ENCODE measurements at regions not wholly inside any gene's neighbourhood (a gene's known extent, or its start where the extent isn't known, plus 50 kb on each side); places are given as distances from the start of the nearest gene placed in this dataset.

DNA sequence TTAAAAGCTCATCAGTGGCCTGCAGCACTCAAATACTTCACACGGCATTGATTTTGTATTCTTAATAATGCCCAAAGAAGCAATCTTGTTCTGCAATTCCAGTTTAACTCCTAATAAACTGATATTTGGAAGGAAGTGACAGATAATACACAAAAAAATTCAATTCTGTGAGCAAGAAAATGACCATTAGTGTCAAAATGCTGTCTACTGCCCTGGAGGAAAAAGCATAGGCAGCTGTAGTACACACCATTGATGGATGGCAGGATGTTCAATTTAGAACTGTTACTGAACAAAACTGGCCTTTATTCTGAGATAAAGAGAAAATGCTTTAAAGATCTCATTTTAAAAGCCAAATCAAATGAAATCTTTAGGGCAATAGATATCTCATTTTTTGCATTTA lies 251.3 kb upstream of the FMN2 start:
- no peak for DNase-seq

DNA sequence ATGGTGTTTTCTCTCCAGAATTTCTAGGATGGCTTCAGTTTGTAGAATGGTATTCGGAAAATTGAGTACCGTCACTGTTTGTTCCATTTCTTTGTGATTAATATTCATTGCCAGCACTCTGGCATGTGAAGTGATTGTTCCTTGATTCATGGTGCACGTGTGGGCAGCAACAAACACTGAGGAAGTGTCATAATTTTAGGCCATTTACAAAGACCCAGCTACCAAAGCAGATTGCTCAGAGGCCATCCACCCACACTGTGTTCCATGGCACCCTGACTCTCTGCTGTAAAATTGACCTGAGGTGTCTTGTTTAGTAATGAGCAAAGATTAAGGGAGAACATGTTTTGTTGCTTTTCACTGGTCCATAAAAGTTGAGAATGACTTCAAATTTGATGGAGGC lies 250.9 kb upstream of the FMN2 start:
- DNase-seq, result no peak

DNA sequence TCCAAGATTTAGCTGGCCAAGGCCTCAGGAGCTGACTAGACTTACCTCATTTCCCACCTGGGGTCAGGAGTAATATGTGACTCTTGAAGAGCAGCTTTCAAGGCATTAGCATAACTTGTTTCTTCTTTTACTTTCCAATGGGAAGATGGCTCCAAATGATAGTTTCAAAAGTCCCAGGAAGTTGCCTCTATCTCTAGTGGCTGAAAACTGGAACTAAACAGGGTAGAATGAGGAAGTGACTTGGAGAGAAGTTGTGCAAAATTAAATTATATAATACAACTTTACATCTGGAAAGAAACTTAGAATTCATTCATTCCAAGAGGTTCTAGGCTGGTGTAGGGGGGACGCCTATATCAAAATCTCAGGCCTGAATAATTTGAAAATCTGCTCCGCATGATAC lies 250.1 kb upstream of the FMN2 start:
- DNase-seq, result no peak

DNA sequence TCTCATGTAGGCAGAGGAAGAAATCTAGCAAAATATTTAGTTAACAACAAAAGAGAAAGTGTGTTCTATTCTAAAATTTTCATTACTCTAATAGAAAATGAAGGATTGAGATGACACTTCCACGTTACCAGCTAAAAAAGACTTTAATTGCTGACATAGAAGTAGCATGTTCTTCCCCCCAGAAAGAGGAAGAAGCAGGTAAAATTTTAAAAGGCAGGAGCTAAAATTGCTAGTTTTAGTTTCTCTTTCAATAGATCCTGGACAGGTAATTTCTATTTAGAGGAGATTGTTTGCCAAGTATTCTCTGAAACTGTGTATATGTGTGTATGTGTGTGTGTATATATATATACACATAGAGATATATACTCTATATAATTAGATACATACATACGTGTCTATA lies 248.1 kb upstream of the FMN2 start:
- DNase-seq, result no peak

DNA sequence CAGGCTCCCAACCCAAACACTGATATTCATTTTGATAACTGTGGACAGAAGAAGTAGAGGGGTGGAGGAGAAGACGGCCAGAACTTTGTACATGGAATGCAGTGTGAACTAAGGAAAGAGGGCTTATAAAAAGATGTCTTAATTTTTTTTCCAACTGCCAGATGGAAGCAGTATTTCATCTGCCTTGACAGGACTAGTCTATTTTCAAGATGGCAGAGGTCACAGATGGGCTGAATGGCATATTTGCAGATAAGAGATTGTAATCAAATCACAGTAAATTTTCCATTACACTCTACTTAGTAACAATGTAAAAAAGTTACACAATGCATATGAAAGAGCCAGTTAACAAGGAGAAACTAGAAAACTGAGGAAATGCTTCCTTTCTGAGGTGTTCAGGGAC lies 246.8 kb upstream of the FMN2 start:
- DNase-seq, result no peak

DNA sequence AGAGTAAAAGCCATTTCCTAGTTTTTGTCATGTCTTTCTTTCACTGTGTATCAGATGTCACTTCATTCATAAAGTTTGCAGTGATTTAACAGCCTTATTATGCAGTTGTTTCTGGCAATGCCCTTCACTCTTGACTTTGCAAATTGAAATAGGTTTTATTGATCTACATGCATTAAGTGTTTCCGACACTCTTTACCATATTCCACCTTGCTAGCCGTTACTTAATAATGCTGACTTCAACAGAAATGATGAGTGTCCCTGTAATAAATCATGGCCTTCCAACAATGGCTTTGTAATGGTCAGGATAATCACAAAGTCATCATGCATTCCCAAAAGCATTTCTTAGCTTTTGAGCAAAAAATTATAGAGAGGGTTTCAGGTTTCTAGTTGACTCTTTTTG lies 236.8 kb upstream of the FMN2 start:
- DNase-seq, result no peak

DNA sequence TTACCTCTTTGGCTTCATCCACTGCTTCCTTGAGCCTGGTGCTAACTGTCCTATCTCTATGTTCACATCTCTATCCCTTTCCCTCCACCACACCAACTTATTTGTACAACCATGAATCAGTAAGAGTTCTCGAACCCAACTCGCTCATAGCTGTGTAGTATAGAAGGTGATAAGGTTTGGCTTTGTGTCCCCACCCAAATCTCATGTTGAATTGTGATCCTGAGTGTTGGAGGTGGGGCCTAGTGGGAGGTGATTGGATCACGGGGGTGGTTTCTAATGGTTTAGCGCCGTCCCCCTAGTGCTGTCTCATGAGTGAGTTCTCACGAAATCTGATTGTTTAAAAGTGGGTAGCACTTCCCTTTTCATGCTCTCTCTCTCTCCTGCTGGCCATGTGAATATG lies 235.6 kb upstream of the FMN2 start:
- DNase-seq, result no peak

DNA sequence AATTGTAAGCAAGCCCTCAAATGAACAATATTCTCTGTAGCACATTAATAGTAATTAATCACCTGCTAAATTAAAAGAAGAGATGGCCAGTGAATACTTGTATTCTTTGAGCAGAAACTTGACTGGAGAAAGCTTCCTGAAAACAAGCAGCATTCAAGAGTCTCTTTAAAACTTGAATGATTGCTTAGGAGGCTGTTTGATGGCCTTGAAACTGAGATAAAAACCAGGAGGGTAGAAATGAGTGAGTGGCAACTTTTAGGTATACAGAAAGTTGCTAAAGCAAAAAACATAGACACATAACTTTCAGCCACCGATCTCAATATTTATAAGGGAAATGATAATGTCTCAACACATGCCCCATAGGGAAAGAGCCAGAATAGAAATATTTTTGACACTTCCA lies 234.8 kb upstream of the FMN2 start:
- no peak for DNase-seq

DNA sequence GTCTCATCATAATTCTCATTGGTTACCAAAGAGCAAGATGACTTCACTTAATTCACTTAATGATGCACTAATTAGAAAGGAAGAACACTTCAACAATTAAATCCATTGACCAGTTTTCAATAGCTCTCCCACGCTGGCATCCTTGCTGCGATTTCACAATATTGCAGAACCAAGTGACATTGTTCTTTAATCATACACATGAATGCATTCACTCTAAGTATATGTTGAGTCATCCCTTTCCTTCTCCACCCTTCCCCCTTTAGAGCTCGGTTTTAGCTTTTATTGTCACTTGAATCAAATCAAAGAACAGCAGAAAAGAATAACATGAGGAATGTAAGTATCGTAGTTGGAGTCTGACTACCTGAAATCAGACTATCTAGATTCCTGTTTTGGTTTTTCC lies 233.6 kb upstream of the FMN2 start:
- DNase-seq, result no peak

DNA sequence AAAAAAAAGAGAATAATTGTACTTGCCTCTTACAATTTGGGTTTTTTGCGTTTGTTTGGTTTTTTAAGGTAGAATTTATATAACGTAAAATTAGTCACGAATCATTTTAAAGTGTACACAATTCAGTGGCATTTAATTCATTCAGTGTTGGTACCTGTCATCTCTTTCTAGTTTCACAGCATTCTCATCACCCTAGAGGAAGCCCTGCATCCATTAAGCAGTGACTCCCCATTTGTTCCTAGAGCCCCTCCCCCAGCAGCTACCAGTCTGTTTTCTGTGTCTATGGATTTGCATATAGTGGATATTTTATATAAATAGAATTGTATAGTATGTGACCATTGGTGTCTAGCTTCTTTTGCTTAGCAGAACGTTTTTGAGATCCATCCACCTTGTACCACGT lies 233.2 kb upstream of the FMN2 start:
- no peak for DNase-seq

DNA sequence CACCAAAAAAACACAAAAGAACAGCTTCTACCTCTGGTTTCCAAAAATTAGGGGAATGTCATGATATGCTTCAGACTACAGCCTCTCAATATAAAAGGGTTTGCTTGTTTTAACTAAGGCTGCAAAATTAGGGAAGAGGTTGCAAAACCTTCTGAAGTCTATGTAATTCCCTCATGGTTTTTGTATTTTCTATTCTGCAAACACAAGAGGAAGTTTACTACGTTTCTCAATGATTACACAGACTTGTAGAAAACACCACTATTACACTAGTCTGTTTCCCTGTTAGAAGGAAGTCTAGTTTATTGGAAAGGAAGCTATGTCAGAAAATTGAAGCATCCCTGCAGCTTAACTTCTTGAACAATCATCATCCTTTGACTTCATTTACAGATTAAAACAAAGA lies 229.7 kb upstream of the FMN2 start:
- DNase-seq, result no peak

DNA sequence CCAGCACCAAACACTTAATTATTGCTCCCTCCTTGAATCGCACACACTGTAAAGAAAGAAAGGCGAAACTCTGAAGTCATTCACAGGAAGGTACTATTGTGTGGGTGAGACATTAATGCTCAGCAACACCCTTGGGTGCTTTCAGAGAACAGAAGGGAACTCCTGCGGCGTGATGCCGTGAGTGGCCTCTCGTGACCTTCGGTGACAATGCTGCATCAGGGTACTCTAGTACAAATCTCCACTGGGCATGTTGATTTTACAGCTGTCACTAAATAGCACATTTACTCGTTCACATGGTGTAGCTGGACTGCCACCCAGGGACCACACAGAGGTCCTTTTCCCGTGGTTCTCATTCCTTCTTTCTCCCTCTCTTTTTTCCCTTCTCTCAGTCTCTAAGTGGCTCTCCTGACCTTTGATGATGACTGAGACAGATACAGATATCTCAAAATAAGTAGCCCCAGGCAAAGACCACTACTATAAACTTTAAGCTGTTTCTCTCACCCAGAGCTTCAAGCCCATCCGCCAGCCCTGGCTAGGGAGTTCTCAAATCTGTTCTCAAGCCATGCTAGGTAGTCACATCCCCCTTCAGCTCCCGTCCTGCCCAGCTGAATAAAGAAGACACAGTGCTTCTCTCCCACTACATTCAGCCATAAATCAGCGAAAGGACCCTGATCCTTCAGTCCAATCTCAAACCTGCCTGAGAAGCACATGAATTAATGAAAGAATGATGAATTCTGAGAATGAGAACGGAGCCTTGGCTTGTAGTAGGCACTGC lies 223.4 kb upstream of the FMN2 start:
- no peak for DNase-seq

DNA sequence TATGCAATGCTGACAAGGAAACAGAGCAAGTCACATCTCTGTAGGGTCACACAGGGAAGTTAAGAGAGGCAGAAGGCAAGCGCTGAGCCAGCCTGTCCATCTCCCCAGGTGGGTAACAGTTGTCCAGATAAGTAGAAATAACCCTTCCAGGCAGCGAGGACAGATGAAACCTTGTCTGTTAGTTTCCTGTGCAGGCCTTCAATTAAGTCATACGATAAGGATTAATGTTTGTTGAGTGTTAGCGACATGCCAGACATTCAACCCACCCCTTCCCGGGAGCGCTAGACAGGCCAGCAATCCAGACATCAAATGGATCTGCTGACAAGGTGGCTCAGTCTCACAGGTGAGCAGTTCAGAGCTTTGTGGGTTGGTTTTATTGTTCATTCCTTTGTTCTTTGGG lies 221.5 kb upstream of the FMN2 start:
- no peak for DNase-seq

DNA sequence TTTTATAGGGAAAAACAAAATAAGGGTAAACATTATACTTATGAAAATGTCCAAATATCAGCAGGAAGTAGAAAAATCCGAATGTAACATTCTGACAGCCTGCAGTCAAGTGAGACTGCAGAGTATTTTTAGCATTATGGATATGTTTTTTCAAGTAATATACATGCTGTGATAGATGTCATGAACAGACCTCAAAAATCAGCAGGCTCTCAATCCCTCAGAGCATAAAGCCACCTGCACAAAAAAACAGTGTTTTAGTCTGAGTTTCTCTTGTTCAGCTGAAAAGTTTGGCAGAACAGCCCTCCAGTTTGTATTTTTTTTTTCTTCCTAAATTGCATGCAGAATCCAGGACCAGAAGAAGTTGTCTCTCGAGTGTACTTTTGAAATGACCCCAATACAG lies 219.1 kb upstream of the FMN2 start:
- DNase-seq, result no peak

DNA sequence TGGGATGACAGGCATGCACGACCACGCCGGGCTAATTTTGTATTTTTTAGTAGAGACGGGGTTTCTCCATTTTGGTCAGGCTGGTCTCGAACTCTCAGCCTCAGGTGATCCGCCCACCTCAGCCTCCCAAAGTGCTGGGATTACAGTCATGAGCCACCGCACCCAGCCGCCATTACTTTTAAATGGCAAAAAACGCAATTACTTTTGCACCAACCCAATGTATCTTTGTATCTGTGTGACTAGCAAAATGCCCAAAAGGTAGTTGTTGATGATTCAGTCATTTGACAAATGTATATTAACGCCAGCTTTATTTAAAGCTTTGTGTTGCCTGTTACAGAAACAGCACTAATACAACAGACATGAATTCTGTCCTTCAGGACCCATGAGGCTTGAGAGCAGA lies 216.9 kb upstream of the FMN2 start:
- DNase-seq, result no peak

DNA sequence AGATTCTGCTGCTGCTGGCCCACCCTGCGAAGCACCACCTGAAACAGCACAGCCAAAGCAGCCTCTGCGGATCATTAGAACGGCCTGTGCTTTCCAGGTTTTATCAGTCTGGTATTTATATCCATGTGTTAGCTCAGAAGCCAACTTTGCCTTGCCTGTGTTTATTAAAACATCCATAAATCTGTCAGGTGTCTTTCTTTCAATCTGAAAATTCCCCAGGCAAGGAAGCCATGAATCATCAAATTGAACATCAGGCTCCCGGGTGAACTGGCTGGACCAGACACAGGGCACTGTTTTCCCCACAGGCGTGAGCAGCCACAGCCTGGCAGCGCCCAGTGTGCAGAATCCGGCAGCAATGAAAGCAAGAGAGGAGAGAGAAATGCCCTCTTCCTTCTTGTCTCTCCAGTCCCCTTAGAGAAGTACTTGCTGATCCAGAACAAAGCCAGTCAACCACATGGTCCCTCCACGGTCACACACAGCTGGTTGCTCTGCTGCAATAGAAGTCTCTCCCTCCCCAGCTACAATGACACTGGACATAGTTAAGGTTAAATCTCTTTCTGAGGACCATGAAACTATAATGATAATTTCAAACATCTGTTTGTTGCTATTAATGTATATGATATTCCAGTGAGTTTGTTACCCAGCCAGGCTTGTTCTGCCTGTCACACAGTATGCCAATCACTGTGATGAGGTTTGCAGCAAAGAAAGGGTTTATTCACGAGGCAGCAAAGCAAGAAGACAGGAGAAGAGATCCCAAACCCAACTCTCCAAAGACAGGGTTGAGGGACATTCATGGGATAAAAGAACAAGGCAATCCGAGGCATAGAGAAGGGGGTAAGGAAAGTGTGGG lies 212.1 kb upstream of the FMN2 start:
- DNase-seq, result no peak

DNA sequence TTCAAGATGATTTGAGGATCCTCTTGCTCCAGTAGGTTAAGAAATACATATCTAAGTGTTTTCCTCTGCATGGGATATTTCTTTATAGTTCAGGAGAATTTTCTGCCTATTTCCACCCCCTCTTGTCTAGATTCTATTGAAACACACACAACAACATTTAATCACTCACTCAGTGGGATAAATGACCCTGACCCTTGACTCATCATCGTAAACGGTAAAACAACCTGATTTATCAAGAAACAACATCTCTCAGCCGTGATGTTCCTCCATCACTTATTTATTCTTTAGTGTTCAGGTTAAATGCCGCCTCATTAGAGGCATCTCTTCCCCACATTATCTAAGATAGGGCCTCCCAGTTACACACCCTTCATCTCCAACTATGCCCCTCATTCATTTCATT lies 208.7 kb upstream of the FMN2 start:
- DNase-seq, result no peak

DNA sequence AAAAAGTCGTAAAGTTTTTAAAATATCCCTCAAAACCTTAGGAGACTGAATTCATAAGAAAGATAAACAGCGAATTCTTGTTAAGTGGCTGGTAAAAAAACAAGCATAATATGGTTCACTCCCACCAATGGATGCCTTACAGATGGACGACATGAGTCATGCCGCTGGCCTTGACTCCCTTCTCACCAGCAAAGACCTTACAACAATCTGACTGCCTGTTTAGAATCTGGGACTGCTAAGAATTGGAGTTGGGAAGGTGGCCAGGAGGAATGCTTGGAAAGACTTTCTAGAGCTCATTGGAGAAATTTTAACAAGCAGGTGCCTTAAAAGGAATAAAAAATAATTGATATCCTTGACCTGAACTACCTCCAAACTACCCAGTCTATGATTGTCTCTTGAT lies 206.9 kb upstream of the FMN2 start:
- no peak for DNase-seq

DNA sequence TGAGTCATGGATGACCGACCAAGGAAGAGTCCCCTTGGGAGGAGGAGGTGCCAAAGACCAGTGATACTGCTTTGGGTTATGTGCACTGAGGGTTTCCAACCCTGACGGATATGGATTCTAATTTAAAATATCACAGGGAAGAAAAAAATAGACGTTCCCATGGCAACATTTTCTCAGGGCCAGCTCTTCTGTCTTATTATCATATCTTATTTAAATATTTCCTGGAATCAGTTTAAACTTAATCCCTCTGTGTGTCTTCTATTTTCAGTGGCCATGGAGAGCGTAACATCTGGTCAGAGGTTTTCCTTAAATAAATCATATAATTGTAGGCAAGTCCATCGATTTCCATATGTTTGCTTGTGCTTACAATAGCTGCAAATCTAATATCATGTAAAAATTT lies 205.4 kb upstream of the FMN2 start:
- no peak for DNase-seq

DNA sequence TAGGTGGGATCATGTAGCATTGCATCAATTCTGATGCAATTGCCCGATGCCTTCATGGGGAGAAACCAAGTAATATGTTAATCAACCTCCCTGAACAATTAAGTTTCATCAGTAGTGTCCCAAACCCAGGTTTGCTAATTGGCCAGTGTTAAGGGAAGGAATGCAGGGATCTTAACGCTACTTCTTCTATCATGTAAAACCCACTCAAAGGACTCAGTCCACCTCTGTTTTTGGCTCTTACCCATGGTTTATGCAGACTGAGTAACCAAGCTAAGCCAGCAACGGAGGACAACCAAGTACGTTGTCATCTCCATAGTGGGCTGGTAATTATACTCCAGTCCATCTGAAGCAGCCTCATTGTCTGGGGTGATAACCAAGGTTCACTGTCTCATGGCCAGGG lies 203.0 kb upstream of the FMN2 start:
- no peak for DNase-seq

DNA sequence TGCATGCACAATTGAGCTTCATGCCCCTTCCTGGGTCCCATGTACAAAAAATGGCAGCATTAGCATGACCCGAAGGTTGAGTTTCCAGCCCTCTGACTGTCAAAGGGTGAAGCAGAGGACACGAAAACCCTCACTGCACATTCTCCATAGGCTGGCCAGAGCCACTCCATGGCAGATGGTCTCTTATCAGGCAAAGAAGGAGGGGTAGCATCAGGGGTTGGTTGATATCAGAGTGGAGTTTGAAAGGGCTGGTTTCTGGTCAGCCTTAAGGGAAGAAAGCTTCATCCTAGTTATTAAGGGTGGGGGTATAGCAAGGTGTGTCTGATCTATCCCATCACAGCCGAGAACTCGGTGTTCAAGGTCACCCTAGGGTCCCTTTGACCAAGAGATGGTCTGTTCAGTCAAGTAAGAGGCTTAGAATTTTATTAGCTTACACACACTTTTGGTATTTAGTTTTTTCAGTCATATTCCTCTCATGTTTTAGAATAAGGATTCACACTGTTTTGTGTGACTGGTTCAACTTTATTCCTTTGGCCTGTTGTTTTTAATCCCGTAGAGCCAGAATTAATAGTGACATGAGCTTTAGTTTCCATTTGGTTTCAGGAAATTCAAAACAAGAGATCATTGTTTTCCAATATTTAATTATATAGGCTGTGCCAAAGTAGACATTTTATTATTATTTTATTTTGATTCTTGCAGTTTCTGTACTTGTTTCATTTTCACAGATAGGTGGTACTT lies 199.9 kb upstream of the FMN2 start:
- no peak for DNase-seq

DNA sequence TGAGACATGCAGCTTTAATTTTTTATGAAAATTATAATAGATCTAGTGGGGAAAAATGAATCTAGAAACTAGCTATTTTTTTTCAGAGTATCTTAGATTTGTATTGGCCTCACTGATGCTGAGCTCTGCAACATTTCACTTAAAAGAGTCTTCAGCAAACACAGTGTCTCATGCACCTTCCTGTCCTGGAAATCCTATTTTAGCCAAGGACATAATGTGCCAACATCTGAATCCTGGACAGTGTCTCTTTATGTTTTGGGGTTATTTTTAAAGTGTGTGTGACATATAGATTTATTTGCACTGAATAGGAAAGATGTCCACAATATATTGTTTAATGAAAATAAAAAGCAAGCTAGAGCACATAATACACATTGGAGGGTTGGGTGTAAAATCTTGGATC lies 199.1 kb upstream of the FMN2 start:
- DNase-seq, result no peak

DNA sequence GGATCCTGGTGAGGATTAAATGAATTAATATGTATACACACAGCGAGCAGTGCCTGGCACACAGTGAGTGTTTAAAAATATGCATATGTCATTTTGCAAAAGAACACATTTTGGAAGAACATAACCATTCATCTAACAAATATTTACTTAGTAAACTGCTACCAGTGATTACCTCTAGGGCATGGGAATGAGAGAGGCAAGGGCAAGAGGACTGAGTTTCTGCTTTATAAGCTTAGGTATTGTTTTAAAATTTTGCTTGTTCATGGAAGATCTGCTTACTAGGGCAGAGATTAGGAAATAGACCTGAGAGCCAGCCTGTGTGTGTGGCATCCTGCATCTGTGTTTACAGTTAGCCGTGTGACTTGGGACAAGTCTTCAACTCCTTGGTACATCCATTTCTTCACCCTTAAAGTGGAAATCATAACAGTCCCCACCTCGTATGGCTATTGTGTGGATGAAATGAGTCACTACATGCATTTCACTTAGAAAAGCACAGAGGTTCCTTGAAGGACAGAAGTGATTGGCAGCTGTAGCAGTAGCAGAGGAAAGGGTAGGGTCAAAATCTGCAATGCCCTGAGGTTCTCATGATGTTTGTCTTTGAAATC lies 198.5 kb upstream of the FMN2 start:
- DNase-seq, result no peak

DNA sequence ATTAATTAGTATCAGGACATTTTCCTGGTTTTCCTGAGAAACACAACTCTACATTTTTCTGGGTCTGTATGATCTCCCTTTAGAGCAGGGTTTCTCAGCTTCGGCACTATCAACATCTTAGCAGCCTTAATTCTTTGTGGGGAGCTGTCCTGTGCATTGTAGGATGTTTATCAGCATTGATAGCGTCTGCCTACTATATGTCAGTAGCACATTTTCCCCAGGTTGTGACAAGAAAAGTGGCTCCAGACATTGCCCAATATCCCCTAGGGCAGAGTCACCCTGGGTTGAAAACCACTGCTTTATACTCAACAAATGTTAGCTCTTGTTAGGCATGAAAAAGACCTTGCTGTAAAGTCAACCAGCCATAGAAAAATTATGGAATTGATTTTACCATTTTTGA lies 195.1 kb upstream of the FMN2 start:
- DNase-seq, result no peak
